A673 (cell line): ENCODE measurements at regions not wholly inside any gene's neighbourhood (a gene's known extent, or its start where the extent isn't known, plus 50 kb on each side); places are given as distances from the start of the nearest gene placed in this dataset.

Experiments used
- CTCF ChIP-seq: fragments of 300-800, 200-600 bp; sonication (generic); conservative IDR thresholded peaks from 2 replicates; pipeline ENCODE4 v1.5.1; 2017; ENCODE audit warnings: low read depth, mild to moderate bottlenecking, antibody characterized with exemption, low read length, moderate library complexity, mixed read lengths
- EZH2 ChIP-seq: fragments of 200-600 bp; sonication (generic); IDR thresholded peaks from 2 replicates; pipeline ENCODE4 v1.6.1; 2017; ENCODE audit warnings: borderline replicate concordance, low read depth, mild to moderate bottlenecking, mixed read lengths, antibody characterized with exemption, low read length; ENCODE audit not compliant: poor library complexity, severe bottlenecking

DNA sequence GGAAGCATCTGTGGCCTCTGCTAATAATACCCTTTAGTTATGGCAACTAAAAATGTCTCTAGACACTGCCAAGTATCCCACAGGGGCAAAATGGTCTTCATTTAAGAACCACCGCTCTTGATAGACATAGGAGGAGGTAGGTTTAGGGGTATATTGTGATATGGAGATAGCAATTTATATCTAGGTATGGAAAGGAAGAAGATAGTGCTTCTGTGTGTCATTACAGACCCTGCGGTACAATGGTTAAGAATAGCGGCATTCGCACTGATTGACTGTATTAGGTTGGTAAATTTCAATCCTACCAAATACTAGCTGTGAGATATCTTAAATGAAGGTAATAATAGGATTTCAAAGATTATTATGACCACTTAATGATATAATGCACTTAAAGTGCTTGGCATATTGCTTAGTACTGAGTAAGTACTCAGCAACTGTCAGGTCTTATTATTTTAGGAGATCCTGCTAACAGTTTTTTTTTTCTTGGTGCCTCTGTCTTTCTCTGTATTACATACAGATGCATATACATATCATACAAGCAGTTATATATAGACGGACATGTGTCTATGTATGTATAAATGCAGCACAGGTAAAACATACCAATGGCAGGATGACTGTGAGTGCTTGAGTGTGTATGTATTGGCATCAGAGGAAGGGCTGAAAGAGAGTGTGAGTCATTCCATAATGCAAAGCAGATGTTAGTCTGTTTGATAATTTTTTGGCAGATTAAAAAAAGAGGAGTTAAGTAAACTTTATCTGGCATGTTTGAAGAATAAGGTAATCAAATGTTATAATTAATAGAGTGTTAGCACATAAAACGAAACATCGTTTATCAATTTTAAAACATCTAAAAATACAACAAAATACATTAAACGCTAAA lies 50.0 kb upstream of the ITGB8 start:
- TF ChIP-seq CTCF (no peak), EZH2 (no peak)
